ENCODE measurements at regions not wholly inside any gene's neighbourhood (a gene's known extent, or its start where the extent isn't known, plus 50 kb on each side); places are given as distances from the start of the nearest gene placed in this dataset.

GRCh38 chrX:20637351-20637750 lies 370.6 kb upstream of the RPS6KA3 start:
- DNase-seq (no peak), ATAC-seq (replicated peaks in 1 of 2) (no peak)
- H3K9me3 Mint-ChIP-seq = no peaks in the 10 kb centered on the region
- H3K4me1 Mint-ChIP-seq (ENCODE audit: low read depth) = no peaks in the 10 kb centered on the region
- no peak overlapping the region for H3K4me3 Mint-ChIP-seq
- H3K27ac Mint-ChIP-seq = no peak overlapping the region
- peaks cover 14% of the 10 kb centered on the region for H3K27me3 Mint-ChIP-seq (ENCODE audit: low read depth)
- no peaks in the 10 kb centered on the region for H3K36me3 Mint-ChIP-seq (ENCODE audit: insufficient read depth in 2 of 2)

GRCh38 chrX:20633451-20633850 lies 366.7 kb upstream of the RPS6KA3 start:
- no peaks in the 10 kb centered on the region for H3K9me3 Mint-ChIP-seq
- no peak overlapping the region for H3K27ac Mint-ChIP-seq
- peaks cover 20% of the 10 kb centered on the region for H3K27me3 Mint-ChIP-seq (ENCODE audit: low read depth)
- H3K36me3 Mint-ChIP-seq (ENCODE audit: insufficient read depth in 2 of 2) = no peaks in the 10 kb centered on the region
- DNase-seq = no peak
- no peaks in the 10 kb centered on the region for H3K4me1 Mint-ChIP-seq (ENCODE audit: low read depth)
- no peak overlapping the region for H3K4me3 Mint-ChIP-seq
- no peak for ATAC-seq (replicated peaks in 1 of 2)

GRCh38 chrX:20623448-20623847 lies 356.7 kb upstream of the RPS6KA3 start:
- peaks cover 0 to 3% of the 10 kb centered on the region in 2 donors for H3K9me3 Mint-ChIP-seq
- peak in 1 of 2 donors; percentile 2 for DNase-seq
- no peak overlapping the region for H3K4me3 Mint-ChIP-seq
- peaks cover 5% of the 10 kb centered on the region for H3K4me1 Mint-ChIP-seq (ENCODE audit: low read depth)
- peaks cover 25% of the 10 kb centered on the region for H3K27me3 Mint-ChIP-seq (ENCODE audit: low read depth)
- ATAC-seq (replicated peaks in 1 of 2) = peak; percentile 55 to 64
- H3K36me3 Mint-ChIP-seq (ENCODE audit: insufficient read depth in 2 of 2) = no peaks in the 10 kb centered on the region
- H3K27ac Mint-ChIP-seq = no peak overlapping the region

- peaks cover 5% of the 10 kb centered on the region for H3K4me1 Mint-ChIP-seq (ENCODE audit: low read depth)
- peak; percentile 57 to 67 for ATAC-seq (replicated peaks in 1 of 2)
- H3K36me3 Mint-ChIP-seq (ENCODE audit: insufficient read depth in 2 of 2) = no peaks in the 10 kb centered on the region
- H3K4me3 Mint-ChIP-seq = no peak overlapping the region
- no peak overlapping the region for H3K27ac Mint-ChIP-seq
- H3K9me3 Mint-ChIP-seq = peaks cover under 1 to 4% of the 10 kb centered on the region in 2 donors
- no peak for DNase-seq
- peaks cover 24% of the 10 kb centered on the region for H3K27me3 Mint-ChIP-seq (ENCODE audit: low read depth)
These were observed 353.6 kb upstream of the RPS6KA3 start for GRCh38 chrX:20620306-20620705.

- Mint-ChIP-seq H3K27me3 (ENCODE audit: low read depth) (peaks cover 71% of the 10 kb centered on the region), H3K4me1 (ENCODE audit: low read depth) (no peaks in the 10 kb centered on the region)
- no peak for ATAC-seq (replicated peaks in 1 of 2)
These were observed 343.3 kb upstream of the RPS6KA3 start for GRCh38 chrX:20609916-20610415.

GRCh38 chrX:20606831-20607230 lies 340.1 kb upstream of the RPS6KA3 start:
- H3K4me3 Mint-ChIP-seq = no peak overlapping the region
- H3K9me3 Mint-ChIP-seq = no peaks in the 10 kb centered on the region
- H3K4me1 Mint-ChIP-seq (ENCODE audit: low read depth) = no peaks in the 10 kb centered on the region
- DNase-seq = no peak
- H3K27ac Mint-ChIP-seq = no peak overlapping the region
- H3K36me3 Mint-ChIP-seq (ENCODE audit: insufficient read depth in 2 of 2) = no peaks in the 10 kb centered on the region
- no peak for ATAC-seq (replicated peaks in 1 of 2)
- H3K27me3 Mint-ChIP-seq (ENCODE audit: low read depth) = peaks cover 72% of the 10 kb centered on the region

More at GRCh38 chrX:20609916-20610415, 343.3 kb upstream of the RPS6KA3 start:
- Mint-ChIP-seq H3K9me3 (no peaks in the 10 kb centered on the region), H3K4me3 (no peak overlapping the region), H3K36me3 (ENCODE audit: insufficient read depth in 2 of 2) (no peaks in the 10 kb centered on the region), H3K27ac (no peak overlapping the region)
- DNase-seq = no peak

- DNase-seq = no peak
- peak in 1 of 2 donors; percentile 11 for ATAC-seq (replicated peaks in 1 of 2)
- H3K27me3 Mint-ChIP-seq (ENCODE audit: low read depth) = peaks cover 30% of the 10 kb centered on the region
- no peaks in the 10 kb centered on the region for H3K9me3 Mint-ChIP-seq
- H3K4me3 Mint-ChIP-seq = peak overlapping the region in 1 of 2 donors; percentile 65
- H3K4me1 Mint-ChIP-seq (ENCODE audit: low read depth) = peaks cover 18% of the 10 kb centered on the region
- H3K27ac Mint-ChIP-seq = no peak overlapping the region
- no peaks in the 10 kb centered on the region for H3K36me3 Mint-ChIP-seq (ENCODE audit: insufficient read depth in 2 of 2)
These were observed 330.1 kb upstream of the RPS6KA3 start for GRCh38 chrX:20596856-20597255.

GRCh38 chrX:20595928-20596575 lies 329.3 kb upstream of the RPS6KA3 start:
- ATAC-seq (replicated peaks in 1 of 2) = peak; percentile 86 to 88
- H3K4me1 Mint-ChIP-seq (ENCODE audit: low read depth) = peaks cover 18% of the 10 kb centered on the region
- peaks cover 34% of the 10 kb centered on the region for H3K27me3 Mint-ChIP-seq (ENCODE audit: low read depth)
- H3K9me3 Mint-ChIP-seq = no peaks in the 10 kb centered on the region
- no peak overlapping the region for H3K27ac Mint-ChIP-seq
- H3K4me3 Mint-ChIP-seq = peak overlapping the region; percentile 38 to 50
- DNase-seq = peak; percentile 53 to 67
- H3K36me3 Mint-ChIP-seq (ENCODE audit: insufficient read depth in 2 of 2) = no peaks in the 10 kb centered on the region

GRCh38 chrX:20594985-20595384 lies 328.3 kb upstream of the RPS6KA3 start:
- no peaks in the 10 kb centered on the region for H3K9me3 Mint-ChIP-seq
- DNase-seq = no peak
- H3K27me3 Mint-ChIP-seq (ENCODE audit: low read depth) = peaks cover 37% of the 10 kb centered on the region
- no peak overlapping the region for H3K4me3 Mint-ChIP-seq
- no peak for ATAC-seq (replicated peaks in 1 of 2)
- H3K4me1 Mint-ChIP-seq (ENCODE audit: low read depth) = peaks cover 18% of the 10 kb centered on the region
- no peak overlapping the region for H3K27ac Mint-ChIP-seq
- H3K36me3 Mint-ChIP-seq (ENCODE audit: insufficient read depth in 2 of 2) = no peaks in the 10 kb centered on the region

GRCh38 chrX:20593836-20594235 lies 327.1 kb upstream of the RPS6KA3 start:
- no peak for DNase-seq
- H3K4me3 Mint-ChIP-seq = no peak overlapping the region

GRCh38 chrX:20593402-20593801 lies 326.7 kb upstream of the RPS6KA3 start:
- Mint-ChIP-seq H3K36me3 (ENCODE audit: insufficient read depth in 2 of 2) (peaks cover 0 to 4% of the 10 kb centered on the region in 2 donors), H3K4me3 (no peak overlapping the region), H3K27ac (no peak overlapping the region)

More at GRCh38 chrX:20593836-20594235, 327.1 kb upstream of the RPS6KA3 start:
- peaks cover 38% of the 10 kb centered on the region for H3K27me3 Mint-ChIP-seq (ENCODE audit: low read depth)
- H3K9me3 Mint-ChIP-seq = peaks cover under 1 to 3% of the 10 kb centered on the region in 2 donors
- peaks cover 0 to 4% of the 10 kb centered on the region in 2 donors for H3K36me3 Mint-ChIP-seq (ENCODE audit: insufficient read depth in 2 of 2)
- no peak for ATAC-seq (replicated peaks in 1 of 2)
- H3K4me1 Mint-ChIP-seq (ENCODE audit: low read depth) = peaks cover 18% of the 10 kb centered on the region
- H3K27ac Mint-ChIP-seq = no peak overlapping the region

GRCh38 chrX:20591246-20591645 lies 324.5 kb upstream of the RPS6KA3 start:
- Mint-ChIP-seq H3K27ac (no peak overlapping the region), H3K4me1 (ENCODE audit: low read depth) (peaks cover 9% of the 10 kb centered on the region), H3K9me3 (peaks cover 2 to 8% of the 10 kb centered on the region in 2 donors), H3K4me3 (no peak overlapping the region), H3K36me3 (ENCODE audit: insufficient read depth in 2 of 2) (peaks cover 0 to 4% of the 10 kb centered on the region in 2 donors), H3K27me3 (ENCODE audit: low read depth) (peaks cover 42% of the 10 kb centered on the region)
- ATAC-seq (replicated peaks in 1 of 2) (no peak), DNase-seq (no peak)

More at GRCh38 chrX:20593402-20593801, 326.7 kb upstream of the RPS6KA3 start:
- H3K27me3 Mint-ChIP-seq (ENCODE audit: low read depth) = peaks cover 38% of the 10 kb centered on the region
- H3K4me1 Mint-ChIP-seq (ENCODE audit: low read depth) = peaks cover 18% of the 10 kb centered on the region
- peaks cover 2 to 4% of the 10 kb centered on the region in 2 donors for H3K9me3 Mint-ChIP-seq
- DNase-seq (no peak), ATAC-seq (replicated peaks in 1 of 2) (no peak)

- Mint-ChIP-seq H3K4me3 (no peak overlapping the region), H3K27ac (no peak overlapping the region), H3K4me1 (ENCODE audit: low read depth) (no peaks in the 10 kb centered on the region), H3K9me3 (peaks cover 2 to 8% of the 10 kb centered on the region in 2 donors), H3K27me3 (ENCODE audit: low read depth) (peaks cover 34% of the 10 kb centered on the region), H3K36me3 (ENCODE audit: insufficient read depth in 2 of 2) (peaks cover 0 to 4% of the 10 kb centered on the region in 2 donors)
- ATAC-seq (replicated peaks in 1 of 2) (no peak), DNase-seq (no peak)
These were observed 319.1 kb upstream of the RPS6KA3 start for GRCh38 chrX:20585782-20586181.

- Mint-ChIP-seq H3K27ac (no peak overlapping the region), H3K4me3 (no peak overlapping the region), H3K36me3 (ENCODE audit: insufficient read depth in 2 of 2) (no peaks in the 10 kb centered on the region), H3K27me3 (ENCODE audit: low read depth) (peaks cover 26% of the 10 kb centered on the region), H3K9me3 (peaks cover 0 to 2% of the 10 kb centered on the region in 2 donors), H3K4me1 (ENCODE audit: low read depth) (peaks cover 4% of the 10 kb centered on the region)
- no peak for ATAC-seq (replicated peaks in 1 of 2)
- no peak for DNase-seq
These were observed 304.9 kb upstream of the RPS6KA3 start for GRCh38 chrX:20571611-20572010.
